NCI-H510A treated with DMSO at 0.1 percent for 48 hours (cell line): ENCODE measurements at regions not wholly inside any gene's neighbourhood (a gene's known extent, or its start where the extent isn't known, plus 50 kb on each side); places are given as distances from the start of the nearest gene placed in this dataset.
"Not testable (repeated sequence)": the region's sequence is repeated elsewhere in the genome, so short reads cannot be mapped to it uniquely, and the experiment has no call there.

ENCODE experiments used
- DNase-seq: peaks from one replicate; lab custom pipeline; 2025; lab: John Stamatoyannopoulos, UW

- DNase-seq = no peak
Measured at GRCh38 chrX:94612140-94612539, 938.1 kb downstream of the FAM133A start.

GRCh38 chrX:94633237-94633636 is 959.2 kb downstream of the FAM133A start:
- DNase-seq = no peak

GRCh38 chrX:94635003-94635402 is 961.0 kb downstream of the FAM133A start:
- DNase-seq = no peak

GRCh38 chrX:94645726-94646125 is 971.7 kb downstream of the FAM133A start:
- DNase-seq = no peak

- no peak for DNase-seq
Measured at GRCh38 chrX:94655180-94655579, 981.2 kb downstream of the FAM133A start.

GRCh38 chrX:94662689-94663088 is 988.7 kb downstream of the FAM133A start:
- no peak for DNase-seq

DNA sequence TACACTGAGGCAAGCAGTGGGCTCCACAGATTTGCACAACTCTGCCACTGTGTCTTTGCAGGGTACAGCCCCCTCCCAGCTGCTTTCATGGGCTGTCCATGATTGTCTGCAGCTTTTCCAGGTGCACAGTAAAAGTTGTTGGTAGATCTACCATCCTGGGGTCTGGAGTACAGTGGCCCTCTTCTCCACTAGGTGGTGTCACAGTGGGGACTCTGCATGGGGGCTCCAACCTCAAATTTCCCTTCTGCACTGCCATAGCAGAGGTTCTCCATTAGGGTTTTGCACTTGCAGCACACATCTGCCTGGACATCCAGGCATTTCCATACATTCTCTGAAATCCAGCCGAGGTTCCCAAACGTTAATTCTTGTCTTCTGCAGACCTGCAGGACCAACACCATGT is 1002.3 kb downstream of the FAM133A start:
- no peak for DNase-seq

- DNase-seq = no peak
Measured at GRCh38 chrX:94686071-94686470, 1012.1 kb downstream of the FAM133A start.

DNA sequence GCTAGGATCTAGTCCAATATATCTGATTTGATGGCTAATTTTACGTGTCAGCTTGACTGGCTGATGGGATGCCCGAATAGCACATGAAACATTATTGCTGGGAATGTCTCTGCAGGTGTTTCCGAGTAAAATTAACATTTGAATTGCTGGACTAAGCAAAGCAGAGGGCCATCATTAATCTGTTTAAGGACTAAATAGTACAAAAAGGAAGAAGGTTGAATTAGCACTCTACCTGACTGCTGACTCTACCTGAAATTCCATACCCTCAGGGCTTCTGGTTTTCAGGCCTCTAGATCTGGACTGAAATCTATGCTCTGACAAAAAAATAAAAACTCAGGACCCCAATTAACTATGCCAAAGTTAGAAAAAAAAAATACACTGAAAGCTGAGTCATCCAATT is 1021.9 kb downstream of the FAM133A start:
- no peak for DNase-seq

- not testable (repeated sequence) for DNase-seq
Measured at GRCh38 chrX:94704348-94705256, 1030.6 kb downstream of the FAM133A start.

GRCh38 chrX:94721386-94721785 is 1047.4 kb downstream of the FAM133A start:
- DNase-seq = no peak

DNA sequence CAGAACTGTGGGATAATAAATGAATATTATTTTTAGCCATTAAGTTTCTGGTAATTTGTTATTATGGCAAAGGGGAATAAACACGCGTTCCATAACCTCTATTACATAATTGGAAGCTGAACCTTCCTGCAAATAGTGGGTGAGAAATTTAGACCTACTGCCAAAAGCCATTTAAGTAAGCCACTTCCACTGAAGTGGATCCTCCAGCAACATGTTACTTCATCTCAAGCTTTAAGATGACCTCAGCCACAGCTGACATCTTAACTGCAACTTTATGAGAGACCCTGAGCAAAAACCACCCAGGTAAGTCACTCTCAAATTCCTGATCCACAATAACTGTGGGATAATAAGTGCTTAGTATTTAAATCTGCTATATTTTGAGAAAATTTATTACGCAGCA is 1048.6 kb downstream of the FAM133A start:
- DNase-seq = no peak

DNA sequence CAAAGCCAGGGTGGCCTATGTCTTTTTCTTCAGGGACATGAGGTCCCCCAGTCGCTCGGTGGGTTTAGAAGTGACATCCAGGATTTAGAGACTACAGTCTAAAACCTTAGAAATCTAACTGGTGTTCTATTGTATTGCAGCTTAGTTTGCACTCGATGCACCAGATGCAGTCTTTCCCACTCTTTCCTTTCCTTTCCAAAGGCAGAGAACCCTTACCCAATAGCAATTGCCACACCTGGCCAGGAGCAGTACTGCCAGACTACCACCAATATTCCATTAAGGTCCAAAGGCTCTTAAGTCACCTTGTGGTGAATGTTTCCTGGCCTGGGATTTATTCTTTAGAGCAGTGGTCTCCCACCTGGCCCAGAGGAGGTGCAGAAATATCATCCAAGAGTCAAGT is 1068.8 kb downstream of the FAM133A start:
- no peak for DNase-seq

DNA sequence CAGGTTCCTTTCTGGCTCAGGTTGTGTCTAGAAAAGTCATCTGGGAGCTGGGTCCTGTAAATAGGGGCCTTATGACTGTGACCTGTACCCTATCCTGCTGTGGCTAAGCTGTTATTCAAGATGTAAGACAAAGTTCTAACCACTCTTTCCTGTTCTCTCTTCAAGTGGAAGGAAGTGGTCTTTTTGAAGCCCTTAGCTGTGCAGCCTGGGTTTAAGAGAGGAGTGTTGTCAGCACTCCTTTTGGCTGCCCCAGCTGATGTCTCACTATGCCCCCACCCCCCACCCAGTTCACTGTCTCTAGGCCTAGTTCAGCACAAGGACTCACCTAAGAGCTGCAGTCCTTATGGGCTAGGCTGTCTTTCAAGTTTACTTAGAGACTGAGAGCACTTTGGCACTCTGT is 1069.5 kb downstream of the FAM133A start:
- DNase-seq = no peak

DNA sequence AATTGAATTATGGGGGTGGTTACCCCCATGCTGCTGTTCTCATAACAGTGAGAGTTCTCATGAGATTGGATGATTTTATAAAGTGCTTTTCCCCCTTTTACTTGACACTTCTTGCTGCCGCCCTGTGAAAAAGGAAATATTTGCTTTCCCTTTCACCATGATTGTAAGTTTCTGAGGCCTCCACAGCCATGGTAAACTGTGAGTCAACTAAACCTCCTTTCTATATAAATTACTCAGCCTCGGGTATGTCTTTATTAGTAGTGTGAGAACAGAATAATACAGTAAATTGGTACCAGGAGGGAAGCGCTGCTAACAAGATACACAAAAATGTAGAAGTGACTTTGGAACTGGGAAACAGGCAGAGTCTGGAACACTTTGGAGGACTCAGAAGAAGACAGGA is 1070.8 kb downstream of the FAM133A start:
- DNase-seq = no peak

DNA sequence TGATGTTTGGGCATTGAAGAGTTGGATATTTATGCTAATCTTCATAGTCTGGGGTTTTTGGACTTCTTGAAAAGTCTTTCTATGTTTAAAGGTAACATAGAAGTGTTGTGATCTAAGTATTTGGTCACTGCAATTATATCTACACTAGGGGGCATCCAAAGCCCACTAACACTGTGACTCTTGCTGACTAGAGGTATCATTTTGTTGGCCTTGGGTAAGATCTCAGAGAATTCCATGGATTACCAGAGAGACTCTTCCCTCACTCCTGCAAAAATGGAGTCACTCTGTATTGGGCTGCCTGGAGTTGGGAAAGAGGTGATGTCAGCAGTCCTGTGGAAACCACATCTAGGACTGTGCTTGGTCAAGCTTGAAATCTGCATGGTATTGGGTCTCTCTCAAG is 1077.6 kb downstream of the FAM133A start:
- DNase-seq = no peak

GRCh38 chrX:94752434-94753169 is 1078.6 kb downstream of the FAM133A start:
- no peak for DNase-seq

DNA sequence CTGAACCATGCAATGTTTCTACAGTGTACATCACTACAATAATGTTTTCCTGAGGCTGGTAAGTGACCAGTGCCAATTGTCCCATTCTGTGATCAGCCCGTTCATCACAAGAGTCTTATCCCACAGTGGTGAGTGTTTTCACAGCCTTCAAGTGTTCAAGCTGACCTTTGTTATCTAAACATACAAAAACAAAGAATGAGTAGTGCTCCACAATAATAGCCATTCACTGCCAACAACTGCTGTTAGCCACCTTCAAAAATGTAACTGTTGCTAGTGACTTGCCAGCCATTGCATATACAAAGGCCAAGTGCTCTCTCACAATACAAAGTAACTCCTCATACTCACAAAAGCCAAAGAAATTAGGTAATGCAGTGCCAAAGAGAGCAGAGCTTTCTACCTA is 1084.1 kb downstream of the FAM133A start:
- DNase-seq = no peak

GRCh38 chrX:94775640-94776039 is 1101.6 kb downstream of the FAM133A start:
- no peak for DNase-seq

DNA sequence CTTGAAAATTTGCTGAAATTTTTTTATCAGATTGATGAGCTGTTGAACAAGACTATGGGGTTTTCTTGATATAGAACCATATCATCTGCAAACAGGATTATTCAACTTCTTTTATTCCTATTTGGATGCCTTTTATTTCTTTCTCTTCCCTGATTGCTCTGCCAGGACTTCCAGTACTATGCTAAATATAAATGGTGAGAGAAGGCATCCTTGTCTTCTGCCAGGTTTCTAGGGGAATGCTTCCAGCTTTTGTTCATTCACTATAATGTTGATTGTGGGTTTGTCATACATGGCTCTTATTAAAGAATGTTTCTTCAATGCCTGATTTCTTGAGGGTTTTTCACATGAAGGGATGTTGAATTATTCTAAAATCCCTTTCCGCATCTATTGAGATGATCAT is 1139.5 kb downstream of the FAM133A start:
- DNase-seq = no peak

DNA sequence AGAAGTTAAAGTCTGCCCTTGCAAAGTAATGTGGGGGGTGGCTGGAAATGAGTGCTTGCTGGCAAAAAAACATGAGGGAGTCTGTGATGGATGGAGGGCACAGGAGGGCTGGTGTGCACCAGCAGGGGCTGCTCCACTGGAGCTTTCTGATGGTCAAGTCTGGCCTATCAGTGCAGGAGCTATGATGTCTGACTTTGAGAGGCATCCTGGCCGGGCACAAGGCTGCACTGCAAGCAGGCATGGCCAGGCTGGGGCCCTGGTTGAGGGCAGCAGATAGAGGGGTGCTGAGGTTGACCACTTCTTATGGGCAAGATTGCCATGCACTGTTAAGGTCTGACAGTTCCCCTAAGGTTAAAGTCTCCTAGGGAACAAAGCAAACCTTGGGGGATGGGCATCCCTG is 1140.2 kb downstream of the FAM133A start:
- no peak for DNase-seq

DNA sequence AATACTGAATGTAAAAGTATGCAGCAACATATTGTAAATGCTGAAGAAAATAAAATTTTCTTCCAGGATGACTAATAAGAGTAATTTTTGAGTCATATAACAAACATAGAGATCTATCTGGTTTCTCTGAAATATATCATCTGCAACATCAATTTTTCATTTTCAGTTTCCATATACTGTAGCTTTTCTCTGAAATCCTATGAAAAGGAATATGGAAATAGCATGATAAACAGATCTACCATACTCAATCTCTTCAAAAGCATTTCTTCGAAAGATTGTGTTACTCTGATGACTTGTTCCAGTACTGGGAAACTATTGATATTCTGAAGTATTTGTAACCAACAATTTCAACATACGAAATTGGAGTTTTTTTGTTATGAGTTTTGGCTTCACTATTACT is 1156.7 kb downstream of the FAM133A start:
- DNase-seq = no peak

- DNase-seq = peak; percentile 40
Measured at GRCh38 chrX:94831364-94831763, 1157.4 kb downstream of the FAM133A start.
